ENCODE measurements at regions not wholly inside any gene's neighbourhood (a gene's known extent, or its start where the extent isn't known, plus 50 kb on each side); places are given as distances from the start of the nearest gene placed in this dataset.

DNA sequence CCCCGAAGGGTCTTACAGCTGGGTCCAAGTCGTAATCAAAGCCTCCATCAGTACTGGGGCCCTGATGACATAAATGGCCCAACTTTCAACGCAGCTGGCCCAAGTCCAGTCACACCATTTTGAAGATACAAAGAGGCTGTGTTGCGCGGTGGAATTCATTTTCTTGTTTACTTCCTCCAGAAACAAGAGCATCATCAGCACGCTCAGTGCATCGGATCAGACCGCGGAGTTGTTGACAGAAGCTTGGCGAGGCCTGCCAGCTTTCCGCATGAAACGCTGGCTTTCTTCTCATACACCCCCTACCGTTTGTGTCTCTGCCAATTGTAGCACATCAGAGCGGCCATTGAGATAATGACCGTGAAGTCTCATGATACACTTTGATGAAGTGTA, 101.7 kb upstream of the SPATA31D4 start:
- TF ChIP-seq YY1 (IDR thresholded peaks at IDR 0.05; ENCODE audit: insufficient read depth, insufficient read length) (no peak), SUZ12 (IDR thresholded peaks at IDR 0.05; ENCODE audit: extremely low read depth, insufficient read depth, insufficient read length) (no peak), ZNF274 (IDR thresholded peaks at IDR 0.05; ENCODE audit: low read depth, low read length) (no peak)

Data from NT2/D1 (cell line).